Cardiac fibroblast (primary cell): ENCODE measurements at regions not wholly inside any gene's neighbourhood (a gene's known extent, or its start where the extent isn't known, plus 50 kb on each side); places are given as distances from the start of the nearest gene placed in this dataset.

Experiments used
- DNase-seq, 2 donors: peaks; one replicate each; pipeline versions ENCODE4 v3.0.0 to v3.0.0-alpha.2; 2010; ENCODE audit warnings: low read depth in 2 of 2
- H3K4me3 ChIP-seq, 2 donors: replicated peaks in 1 of 2; 1 replicate in 1 of 2; 2 replicates in 1 of 2; pipeline ENCODE4 v1.5.1; 2011; ENCODE audit warnings: low read depth in 2 of 2, low read length in 2 of 2, mild to moderate bottlenecking in 2 of 2, moderate library complexity in 1 of 2
- CTCF ChIP-seq: IDR thresholded peaks from one replicate; pipeline ENCODE4 v1.5.1; 2011; ENCODE audit warnings: low read depth, mild to moderate bottlenecking, low read length, inconsistent platforms

- TF ChIP-seq CTCF, result no peak
- DNase-seq, result no peak
- H3K4me3 ChIP-seq, result no peak overlapping the region
These were observed 1501.6 kb upstream of the MIR17HG start for GRCh38 chr13:89845874-89846273.

GRCh38 chr13:89846926-89847585, 1500.4 kb upstream of the MIR17HG start:
- DNase-seq, result peak; percentile 25 to 44
- no peak for TF ChIP-seq CTCF
- no peak overlapping the region for H3K4me3 ChIP-seq

GRCh38 chr13:89852570-89852969, 1494.9 kb upstream of the MIR17HG start:
- TF ChIP-seq CTCF, result no peak
- DNase-seq, result no peak
- no peak overlapping the region for H3K4me3 ChIP-seq

GRCh38 chr13:89856512-89856911, 1491.0 kb upstream of the MIR17HG start:
- no peak for TF ChIP-seq CTCF
- no peak overlapping the region for H3K4me3 ChIP-seq
- no peak for DNase-seq

DNA sequence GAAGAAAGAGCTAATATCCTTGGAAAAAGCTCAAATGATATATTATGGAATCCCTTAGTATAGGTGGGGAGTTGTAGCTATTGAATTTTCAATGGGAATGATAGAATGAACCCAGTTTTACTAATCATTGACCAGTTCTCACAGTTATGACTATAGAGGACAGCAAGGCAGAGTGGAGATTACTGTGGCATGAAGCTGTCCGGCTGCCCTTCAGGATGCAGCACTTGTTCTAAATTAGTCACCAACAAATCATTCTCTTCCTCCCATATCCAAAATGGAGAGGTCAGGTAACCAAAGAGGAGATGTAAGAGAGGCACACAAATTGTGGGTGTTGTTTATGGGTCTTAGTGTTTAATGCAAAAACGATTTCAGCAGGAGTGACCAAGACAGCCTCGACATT, 1490.0 kb upstream of the MIR17HG start:
- DNase-seq, result no peak
- no peak overlapping the region for H3K4me3 ChIP-seq
- no peak for TF ChIP-seq CTCF

DNA sequence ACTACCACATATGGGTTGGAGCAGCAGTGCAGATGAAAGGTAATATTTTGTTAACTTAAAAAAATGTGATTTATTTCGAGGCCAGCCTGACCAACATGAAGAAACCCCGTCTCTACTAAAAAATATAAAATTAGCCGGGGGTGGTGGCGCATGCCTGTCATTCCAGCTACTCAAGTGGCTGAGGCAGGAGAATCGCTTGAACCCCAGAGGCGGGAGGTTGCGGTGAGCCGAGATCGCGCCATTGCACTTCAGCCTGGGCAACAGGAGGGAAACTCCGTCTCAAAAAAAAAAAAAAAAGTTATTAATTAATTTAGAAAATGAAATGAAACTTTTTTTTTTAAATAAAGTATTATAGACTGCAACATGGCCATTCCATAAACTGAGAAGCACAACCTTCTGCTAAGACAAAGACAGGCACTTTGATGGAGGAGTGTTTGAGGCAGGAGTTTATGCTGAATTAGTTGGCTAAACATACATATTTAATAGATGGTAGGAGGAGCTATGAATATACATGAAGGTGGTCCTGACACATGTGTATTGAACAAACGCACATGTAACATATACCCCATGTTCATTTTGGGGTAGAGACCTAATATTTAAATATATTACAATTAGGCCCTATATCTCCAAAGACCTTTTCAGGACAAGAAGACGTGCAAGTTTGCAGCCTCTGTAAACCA, 1485.3 kb upstream of the MIR17HG start:
- no peak for DNase-seq
- no peak overlapping the region for H3K4me3 ChIP-seq
- no peak for TF ChIP-seq CTCF
